ENCODE measurements at regions not wholly inside any gene's neighbourhood (a gene's known extent, or its start where the extent isn't known, plus 50 kb on each side); places are given as distances from the start of the nearest gene placed in this dataset.
"Not testable (repeated sequence)": the region's sequence is repeated elsewhere in the genome, so short reads cannot be mapped to it uniquely, and the experiment has no call there.

DNA sequence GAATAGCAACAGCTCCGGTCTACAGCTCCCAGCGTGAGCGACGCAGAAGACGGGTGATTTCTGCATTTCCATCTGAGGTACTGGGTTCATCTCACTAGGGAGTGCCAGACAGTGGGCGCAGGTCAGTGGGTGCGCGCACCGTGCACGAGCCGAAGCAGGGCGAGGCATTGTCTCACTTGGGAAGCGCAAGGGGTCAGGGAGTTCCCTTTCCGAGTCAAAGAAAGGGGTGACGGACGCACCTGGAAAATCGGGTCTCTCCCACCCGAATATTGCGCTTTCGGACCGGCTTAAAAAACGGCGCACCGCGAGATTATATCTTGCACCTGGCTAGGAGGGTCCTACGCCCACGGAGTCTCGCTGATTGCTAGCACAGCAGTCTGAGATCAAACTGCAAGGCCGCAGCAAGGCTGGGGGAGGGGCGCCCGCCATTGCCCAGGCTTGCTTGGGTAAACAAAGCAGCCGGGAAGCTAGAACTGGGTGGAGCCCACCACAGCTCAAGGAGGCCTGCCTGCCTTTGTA lies 442.3 kb upstream of the NFIA start:
- TF ChIP-seq, protein P1, sequence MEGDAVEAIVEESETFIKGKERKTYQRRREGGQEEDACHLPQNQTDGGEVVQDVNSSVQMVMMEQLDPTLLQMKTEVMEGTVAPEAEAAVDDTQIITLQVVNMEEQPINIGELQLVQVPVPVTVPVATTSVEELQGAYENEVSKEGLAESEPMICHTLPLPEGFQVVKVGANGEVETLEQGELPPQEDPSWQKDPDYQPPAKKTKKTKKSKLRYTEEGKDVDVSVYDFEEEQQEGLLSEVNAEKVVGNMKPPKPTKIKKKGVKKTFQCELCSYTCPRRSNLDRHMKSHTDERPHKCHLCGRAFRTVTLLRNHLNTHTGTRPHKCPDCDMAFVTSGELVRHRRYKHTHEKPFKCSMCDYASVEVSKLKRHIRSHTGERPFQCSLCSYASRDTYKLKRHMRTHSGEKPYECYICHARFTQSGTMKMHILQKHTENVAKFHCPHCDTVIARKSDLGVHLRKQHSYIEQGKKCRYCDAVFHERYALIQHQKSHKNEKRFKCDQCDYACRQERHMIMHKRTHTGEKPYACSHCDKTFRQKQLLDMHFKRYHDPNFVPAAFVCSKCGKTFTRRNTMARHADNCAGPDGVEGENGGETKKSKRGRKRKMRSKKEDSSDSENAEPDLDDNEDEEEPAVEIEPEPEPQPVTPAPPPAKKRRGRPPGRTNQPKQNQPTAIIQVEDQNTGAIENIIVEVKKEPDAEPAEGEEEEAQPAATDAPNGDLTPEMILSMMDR (conservative IDR thresholded peaks at IDR 0.05; ENCODE audit: low read depth, low read length), result not testable (repeated sequence)
- not testable (repeated sequence) for TF ChIP-seq EZH2 (IDR thresholded peaks at IDR 0.05; ENCODE audit: borderline replicate concordance, low read depth, low read length, poor library complexity, severe bottlenecking)

Data from A673 (cell line).